ENCODE measurements at regions not wholly inside any gene's neighbourhood (a gene's known extent, or its start where the extent isn't known, plus 50 kb on each side); places are given as distances from the start of the nearest gene placed in this dataset.
"Not testable (repeated sequence)": the region's sequence is repeated elsewhere in the genome, so short reads cannot be mapped to it uniquely, and the experiment has no call there.

DNA sequence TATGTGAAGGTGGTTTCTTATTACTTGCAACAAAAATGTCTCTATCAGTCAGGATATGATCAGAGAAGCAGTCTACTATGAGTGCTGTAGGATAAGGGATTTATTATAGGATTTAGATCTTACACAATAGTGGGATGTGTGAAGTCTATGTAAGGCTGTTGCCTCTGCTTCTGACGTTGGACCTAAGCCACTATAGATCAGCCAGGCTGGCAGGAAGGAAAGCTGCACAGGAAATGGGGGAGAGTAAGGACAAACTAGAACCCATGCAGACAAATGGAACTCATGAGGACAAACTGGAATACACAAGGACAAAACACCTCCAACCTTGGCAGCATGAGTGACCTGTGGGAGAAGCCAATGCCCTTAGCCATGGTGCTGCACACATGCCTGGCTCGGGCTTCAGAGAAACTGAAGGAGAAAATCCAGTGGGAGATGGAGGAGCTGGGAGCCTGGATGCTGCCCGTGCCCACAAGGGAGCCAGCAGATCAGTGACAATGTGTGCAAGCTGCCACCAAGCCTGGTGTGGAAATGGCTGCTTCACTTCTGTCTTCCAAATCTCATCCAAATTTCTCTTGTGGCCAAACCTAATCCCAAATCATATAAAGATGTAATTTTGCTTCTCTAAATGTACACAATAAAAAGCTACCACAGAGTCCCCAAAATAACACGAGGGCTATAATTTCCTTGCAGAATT is 147.0 kb upstream of the PCGF5 start:
- H3K27me3 Mint-ChIP-seq: peaks cover 6% of the 10 kb centered on the region
- H3K36me3 Mint-ChIP-seq: peaks cover 2% of the 10 kb centered on the region
- no peak for DNase-seq
- H3K9me3 Mint-ChIP-seq: no peaks in the 10 kb centered on the region
- H3K4me3 Mint-ChIP-seq: no peak overlapping the region
- ChIA-PET POLR2A (no interaction called here), CTCF (no interaction called here)
- intact Hi-C loops (cut with micrococcal nuclease): no loop called here
- H3K27ac Mint-ChIP-seq: no peak overlapping the region
- no peaks in the 10 kb centered on the region for H3K4me1 Mint-ChIP-seq (ENCODE audit: low read depth)

DNA sequence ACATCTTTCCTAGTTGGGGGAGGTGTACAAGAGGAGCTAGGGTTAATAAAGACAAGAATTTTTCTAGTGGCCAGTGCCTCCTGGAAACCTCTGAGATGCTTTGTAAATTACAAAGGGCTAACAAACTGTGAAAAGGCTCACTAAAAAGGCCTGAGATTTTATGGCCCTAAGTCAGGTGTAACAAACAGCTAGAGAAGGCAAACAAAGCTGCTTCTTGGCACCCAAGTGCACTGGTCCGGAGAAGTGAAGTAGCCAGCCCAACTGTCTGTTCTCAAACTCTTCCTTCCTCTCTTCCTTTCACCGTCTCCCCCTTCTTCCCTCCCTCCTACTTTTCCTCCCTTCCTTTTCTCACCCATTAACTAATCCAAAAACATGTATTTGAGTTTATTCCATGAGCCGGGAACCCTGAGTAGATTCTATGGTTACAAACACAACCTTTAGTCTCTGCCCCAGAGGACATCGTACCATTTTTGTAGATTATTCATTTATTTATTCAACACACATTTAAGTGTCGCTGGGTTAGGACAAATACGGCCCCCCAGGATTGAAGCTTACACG is 143.4 kb upstream of the PCGF5 start:
- H3K27ac Mint-ChIP-seq: no peak overlapping the region
- intact Hi-C loops (cut with micrococcal nuclease): no loop called here
- no peaks in the 10 kb centered on the region for H3K9me3 Mint-ChIP-seq
- H3K27me3 Mint-ChIP-seq: peaks cover 6% of the 10 kb centered on the region
- H3K36me3 Mint-ChIP-seq: peaks cover 2% of the 10 kb centered on the region
- POLR2A ChIA-PET: no interaction called here
- CTCF ChIA-PET: no interaction called here
- H3K4me3 Mint-ChIP-seq: no peak overlapping the region
- no peak for DNase-seq
- H3K4me1 Mint-ChIP-seq (ENCODE audit: low read depth): no peaks in the 10 kb centered on the region

DNA sequence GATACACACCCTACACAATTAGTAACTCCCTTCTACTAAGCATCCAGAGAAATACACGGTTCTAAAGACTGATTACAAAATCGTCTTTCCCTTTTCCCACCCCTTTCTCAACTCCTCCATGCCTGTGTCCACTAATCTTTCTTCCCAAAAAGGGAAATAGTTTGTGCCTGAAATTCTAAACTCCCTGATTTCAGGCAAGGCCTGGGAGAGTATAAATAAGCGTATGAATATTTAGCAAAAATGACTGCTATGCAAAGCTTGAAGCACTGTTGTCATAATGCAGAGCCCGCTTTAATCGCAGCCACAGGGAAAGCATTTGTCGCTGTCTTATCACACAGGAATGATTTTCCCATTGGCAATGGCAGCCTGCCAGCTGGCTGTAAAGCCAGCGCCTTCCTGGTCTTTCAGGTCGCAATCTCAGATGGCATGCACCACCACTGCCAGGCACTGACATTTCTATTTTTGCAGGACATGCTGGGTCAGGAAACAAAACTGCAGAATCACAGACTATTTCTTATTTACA is 142.9 kb upstream of the PCGF5 start:
- Mint-ChIP-seq H3K27ac (no peak overlapping the region), H3K4me1 (ENCODE audit: low read depth) (no peaks in the 10 kb centered on the region), H3K9me3 (no peaks in the 10 kb centered on the region), H3K36me3 (peaks cover 2% of the 10 kb centered on the region), H3K4me3 (no peak overlapping the region), H3K27me3 (peaks cover 6% of the 10 kb centered on the region)
- intact Hi-C loops (cut with micrococcal nuclease): no loop called here
- CTCF ChIA-PET: interaction anchor here (1.8 to 1.9 kb wide), 2 partner anchors 11 to 71 kb away, joined by 6 to 7 read pairs; no protein-coding TSS in a partner anchor
- POLR2A ChIA-PET: no interaction called here
- no peak for DNase-seq

DNA sequence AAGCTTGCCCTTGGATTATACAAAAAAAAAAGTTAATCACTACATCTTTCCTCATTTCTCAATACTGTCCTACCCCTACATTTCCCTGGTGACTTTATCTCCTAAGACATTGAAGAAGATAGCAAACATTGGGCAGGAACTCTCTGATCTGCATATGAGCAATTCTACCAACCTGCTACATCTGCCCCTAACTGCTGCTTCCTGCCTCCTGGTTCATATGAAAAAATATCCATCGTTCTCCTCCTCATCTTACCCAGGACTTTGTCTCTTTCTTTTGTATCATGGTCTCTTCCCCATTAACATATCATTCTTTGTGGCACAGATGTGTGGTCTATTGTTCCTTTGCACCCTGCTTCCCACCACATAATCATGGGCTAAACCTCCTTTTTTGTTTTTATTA is 139.7 kb upstream of the PCGF5 start:
- DNase-seq: no peak
- H3K4me3 Mint-ChIP-seq: no peak overlapping the region
- no peaks in the 10 kb centered on the region for H3K36me3 Mint-ChIP-seq
- no peak overlapping the region for H3K27ac Mint-ChIP-seq
- peaks cover 6% of the 10 kb centered on the region for H3K27me3 Mint-ChIP-seq
- H3K9me3 Mint-ChIP-seq: no peaks in the 10 kb centered on the region
- H3K4me1 Mint-ChIP-seq (ENCODE audit: low read depth): no peaks in the 10 kb centered on the region
- ChIA-PET POLR2A (no interaction called here), CTCF (no interaction called here)
- intact Hi-C loops (cut with micrococcal nuclease): no loop called here

DNA sequence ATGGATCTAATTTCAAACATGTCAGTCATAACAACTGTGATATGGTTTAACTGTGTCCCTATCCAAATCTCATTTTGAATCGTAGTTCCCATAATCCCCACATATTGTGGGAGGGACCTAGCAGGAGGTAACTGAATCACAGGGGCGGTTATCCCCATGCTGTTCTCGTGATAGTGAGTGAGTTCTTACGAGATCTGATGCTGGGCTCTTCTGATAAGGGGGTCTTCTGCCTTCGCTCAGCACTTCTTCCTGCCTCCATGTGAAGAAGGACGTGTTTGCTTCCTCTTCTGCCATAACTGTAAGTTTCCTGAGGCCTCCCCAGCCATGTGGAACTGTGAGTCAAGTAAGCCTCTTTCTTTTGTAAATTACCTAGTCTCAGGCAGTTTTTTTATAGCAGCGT is 138.0 kb upstream of the PCGF5 start:
- DNase-seq: no peak
- intact Hi-C loops (cut with micrococcal nuclease): no loop called here
- Mint-ChIP-seq H3K27me3 (peaks cover 2% of the 10 kb centered on the region), H3K27ac (no peak overlapping the region), H3K4me3 (no peak overlapping the region), H3K9me3 (no peaks in the 10 kb centered on the region), H3K4me1 (ENCODE audit: low read depth) (no peaks in the 10 kb centered on the region), H3K36me3 (no peaks in the 10 kb centered on the region)
- ChIA-PET POLR2A (no interaction called here), CTCF (no interaction called here)

GRCh38 chr10:91088300-91089140 is 131.9 kb upstream of the PCGF5 start:
- POLR2A ChIA-PET: no interaction called here
- no peaks in the 10 kb centered on the region for H3K4me1 Mint-ChIP-seq (ENCODE audit: low read depth)
- peaks cover under 1% of the 10 kb centered on the region for H3K9me3 Mint-ChIP-seq
- intact Hi-C loops (cut with micrococcal nuclease): loop anchor here (1.0 to 2.0 kb wide), 2 partner anchors 82 to 163 kb away; no protein-coding TSS in a partner anchor
- no peak for DNase-seq
- H3K27me3 Mint-ChIP-seq: no peaks in the 10 kb centered on the region
- H3K27ac Mint-ChIP-seq: no peak overlapping the region
- no peak overlapping the region for H3K4me3 Mint-ChIP-seq
- CTCF ChIA-PET: interaction anchor here (0.6 to 4.9 kb wide), 6 partner anchors 10 to 660 kb away, joined by 3 to 82 read pairs (median 6); no protein-coding TSS in a partner anchor
- H3K36me3 Mint-ChIP-seq: peaks cover 2% of the 10 kb centered on the region

- DNase-seq: no peak
- intact Hi-C loops (cut with micrococcal nuclease): no loop called here
- ChIA-PET POLR2A (no interaction called here), CTCF (interaction anchor here (0.5 to 4.9 kb wide), 5 partner anchors 84 to 1871 kb away, joined by 3 to 82 read pairs (median 4); no protein-coding TSS in a partner anchor)
- Mint-ChIP-seq H3K9me3 (peaks cover 8% of the 10 kb centered on the region), H3K4me3 (no peak overlapping the region), H3K36me3 (peaks cover 5% of the 10 kb centered on the region), H3K4me1 (ENCODE audit: low read depth) (no peaks in the 10 kb centered on the region), H3K27me3 (no peaks in the 10 kb centered on the region), H3K27ac (no peak overlapping the region)
Observed at GRCh38 chr10:91090761-91091529, 129.5 kb upstream of the PCGF5 start.

DNA sequence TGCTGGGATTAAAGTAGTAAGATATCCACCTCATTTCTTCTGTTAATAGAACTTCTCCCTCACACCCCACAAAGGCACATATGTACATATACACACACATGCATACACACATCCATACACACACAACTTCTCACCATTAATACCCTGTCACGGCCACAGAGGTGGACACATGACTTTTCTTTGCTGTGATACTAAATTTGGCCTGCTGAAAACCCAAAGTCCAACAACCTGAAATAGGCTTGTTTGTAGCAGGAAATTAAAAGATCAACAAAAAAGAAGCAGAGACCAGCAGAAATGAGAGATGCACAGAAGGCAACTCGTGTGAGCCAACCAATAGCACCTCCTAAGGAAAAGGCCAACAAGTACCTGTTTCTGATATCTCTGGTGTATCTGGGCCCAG is 128.7 kb upstream of the PCGF5 start:
- ChIA-PET CTCF (interaction anchor here (4.9 kb wide), 1 partner anchor 158 kb away, joined by 82 read pairs; no protein-coding TSS in a partner anchor), POLR2A (no interaction called here)
- DNase-seq: no peak
- no peaks in the 10 kb centered on the region for H3K27me3 Mint-ChIP-seq
- peaks cover 3% of the 10 kb centered on the region for H3K4me1 Mint-ChIP-seq (ENCODE audit: low read depth)
- peaks cover 14% of the 10 kb centered on the region for H3K9me3 Mint-ChIP-seq
- intact Hi-C loops (cut with micrococcal nuclease): no loop called here
- no peak overlapping the region for H3K4me3 Mint-ChIP-seq
- peaks cover 5% of the 10 kb centered on the region for H3K36me3 Mint-ChIP-seq
- H3K27ac Mint-ChIP-seq: no peak overlapping the region

DNA sequence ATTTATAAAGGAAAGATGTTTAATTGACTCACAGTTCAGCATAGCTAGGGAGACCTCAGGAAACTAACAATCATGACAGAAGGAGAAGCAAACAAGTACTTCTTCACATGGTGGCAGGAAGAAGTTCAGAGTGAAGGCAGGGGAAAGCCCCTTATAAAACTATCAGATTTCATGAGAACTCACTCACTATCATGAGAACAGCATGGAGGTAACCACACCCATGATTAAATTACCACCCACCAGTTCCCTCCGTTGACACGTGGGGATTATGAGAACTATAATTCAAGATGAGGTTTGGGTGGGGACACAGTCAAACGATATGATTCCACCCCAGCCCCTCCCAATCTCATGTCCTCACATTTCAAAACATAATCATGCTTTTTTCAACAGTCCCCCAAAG is 124.2 kb upstream of the PCGF5 start:
- H3K9me3 Mint-ChIP-seq: peaks cover 25% of the 10 kb centered on the region
- peaks cover 16% of the 10 kb centered on the region for H3K36me3 Mint-ChIP-seq
- ChIA-PET POLR2A (no interaction called here), CTCF (interaction anchor here (0.6 kb wide), 1 partner anchor 154 kb away, joined by 5 read pairs; no protein-coding TSS in a partner anchor)
- intact Hi-C loops (cut with micrococcal nuclease): no loop called here
- no peak for DNase-seq
- H3K4me1 Mint-ChIP-seq (ENCODE audit: low read depth): peaks cover 3% of the 10 kb centered on the region
- no peak overlapping the region for H3K4me3 Mint-ChIP-seq
- H3K27ac Mint-ChIP-seq: no peak overlapping the region
- no peaks in the 10 kb centered on the region for H3K27me3 Mint-ChIP-seq

DNA sequence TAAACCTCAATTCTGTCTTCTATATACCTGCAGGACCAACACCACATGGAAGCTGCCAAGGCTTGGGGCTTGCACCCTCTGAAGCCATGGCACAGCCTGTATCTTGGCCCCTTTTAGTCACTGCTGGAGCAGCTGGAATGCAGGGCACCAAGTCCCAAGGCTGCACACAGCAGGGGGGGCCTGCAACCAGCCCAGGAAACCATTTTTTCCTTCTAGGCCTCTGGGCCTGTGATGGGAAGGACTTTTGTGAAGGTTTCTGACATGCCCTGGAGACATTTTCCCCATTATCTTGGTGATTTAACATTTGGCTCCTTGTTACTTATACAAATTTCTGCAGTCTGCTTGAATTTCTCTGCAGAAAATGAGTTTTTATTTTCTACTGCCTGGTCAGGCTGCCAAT is 123.2 kb upstream of the PCGF5 start:
- peaks cover 3% of the 10 kb centered on the region for H3K4me1 Mint-ChIP-seq (ENCODE audit: low read depth)
- intact Hi-C loops (cut with micrococcal nuclease): no loop called here
- H3K9me3 Mint-ChIP-seq: peaks cover 25% of the 10 kb centered on the region
- DNase-seq: no peak
- H3K27me3 Mint-ChIP-seq: no peaks in the 10 kb centered on the region
- CTCF ChIA-PET: no interaction called here
- H3K36me3 Mint-ChIP-seq: peaks cover 16% of the 10 kb centered on the region
- no peak overlapping the region for H3K27ac Mint-ChIP-seq
- H3K4me3 Mint-ChIP-seq: no peak overlapping the region
- POLR2A ChIA-PET: no interaction called here

DNA sequence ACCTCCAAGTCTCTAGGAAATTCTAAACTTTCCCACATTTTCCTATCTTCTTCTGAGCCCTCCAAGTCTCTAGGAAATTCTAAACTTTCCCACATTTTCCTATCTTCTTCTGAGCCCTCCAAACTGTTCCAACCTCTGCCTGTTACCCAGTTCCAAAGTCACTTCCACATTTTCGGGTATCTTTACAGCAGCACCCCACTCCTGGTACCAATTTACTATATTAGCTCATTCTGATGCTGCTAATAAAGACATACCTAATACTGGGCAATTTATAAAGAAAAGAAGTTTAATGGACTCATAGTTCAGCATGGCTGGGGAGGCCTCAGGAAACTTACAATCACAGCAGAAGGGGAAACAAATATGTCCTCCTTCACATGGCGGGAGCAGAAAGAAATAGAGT is 122.4 kb upstream of the PCGF5 start:
- H3K4me1 Mint-ChIP-seq (ENCODE audit: low read depth); H3K27me3 Mint-ChIP-seq; H3K4me3 Mint-ChIP-seq; DNase-seq; CTCF ChIA-PET; POLR2A ChIA-PET; intact Hi-C loops (cut with micrococcal nuclease); H3K27ac Mint-ChIP-seq: not testable (repeated sequence)
- Mint-ChIP-seq H3K9me3 (peaks cover 25% of the 10 kb centered on the region), H3K36me3 (peaks cover 16% of the 10 kb centered on the region)
